ENCODE measurements at regions not wholly inside any gene's neighbourhood (a gene's known extent, or its start where the extent isn't known, plus 50 kb on each side); places are given as distances from the start of the nearest gene placed in this dataset.

- Histone ChIP-seq H3K4me2 (no peak overlapping the region), H3K4me1 (no peaks in the 10 kb centered on the region), H3K4me3 (no peak overlapping the region), H3K9me3 (no peaks in the 10 kb centered on the region), H3K27ac (no peak overlapping the region)
- DNase-seq (ENCODE audit: low read depth in 1 of 2, low spot score in 1 of 2) = no peak
- TF ChIP-seq EHF (CRISPR knock-in tag; IDR thresholded peaks at IDR 0.05) = no peak
- TF ChIP-seq JUNB (IDR thresholded peaks at IDR 0.05) = no peak
- no peak for TF ChIP-seq SREBF2 (IDR thresholded peaks at IDR 0.05)
- TF ChIP-seq FOSL2 (IDR thresholded peaks at IDR 0.05) = no peak
- no peak for TF ChIP-seq FOSL2 (CRISPR knock-in tag; IDR thresholded peaks at IDR 0.05)
- TF ChIP-seq POLR2AphosphoS2 (conservative IDR thresholded peaks at IDR 0.05; ENCODE audit: low read length) = no peak
- no peak for TF ChIP-seq CHD4 (IDR thresholded peaks at IDR 0.05; ENCODE audit: borderline replicate concordance)
- TF ChIP-seq KDM1A (IDR thresholded peaks at IDR 0.05; ENCODE audit: low read depth) = no peak
- no peak for TF ChIP-seq PBX3 (IDR thresholded peaks at IDR 0.05)
- no peak for TF ChIP-seq RAD21 (conservative IDR thresholded peaks at IDR 0.05 in 1 of 2, IDR thresholded peaks at IDR 0.05 in 1 of 2)
- TF ChIP-seq CEBPB (IDR thresholded peaks at IDR 0.05) = no peak
- no peak for TF ChIP-seq MAZ (IDR thresholded peaks at IDR 0.05; ENCODE audit: borderline replicate concordance, low read depth, low read length)
- TF ChIP-seq, protein P1, sequence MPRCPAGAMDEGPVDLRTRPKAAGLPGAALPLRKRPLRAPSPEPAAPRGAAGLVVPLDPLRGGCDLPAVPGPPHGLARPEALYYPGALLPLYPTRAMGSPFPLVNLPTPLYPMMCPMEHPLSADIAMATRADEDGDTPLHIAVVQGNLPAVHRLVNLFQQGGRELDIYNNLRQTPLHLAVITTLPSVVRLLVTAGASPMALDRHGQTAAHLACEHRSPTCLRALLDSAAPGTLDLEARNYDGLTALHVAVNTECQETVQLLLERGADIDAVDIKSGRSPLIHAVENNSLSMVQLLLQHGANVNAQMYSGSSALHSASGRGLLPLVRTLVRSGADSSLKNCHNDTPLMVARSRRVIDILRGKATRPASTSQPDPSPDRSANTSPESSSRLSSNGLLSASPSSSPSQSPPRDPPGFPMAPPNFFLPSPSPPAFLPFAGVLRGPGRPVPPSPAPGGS (IDR thresholded peaks at IDR 0.05) = no peak
- no peak for TF ChIP-seq FOXS1 (CRISPR knock-in tag; IDR thresholded peaks at IDR 0.05)
- no peak for TF ChIP-seq JUN (IDR thresholded peaks at IDR 0.05)
- no peak for TF ChIP-seq RARB (CRISPR knock-in tag; IDR thresholded peaks at IDR 0.05)
- TF ChIP-seq, protein P2, sequence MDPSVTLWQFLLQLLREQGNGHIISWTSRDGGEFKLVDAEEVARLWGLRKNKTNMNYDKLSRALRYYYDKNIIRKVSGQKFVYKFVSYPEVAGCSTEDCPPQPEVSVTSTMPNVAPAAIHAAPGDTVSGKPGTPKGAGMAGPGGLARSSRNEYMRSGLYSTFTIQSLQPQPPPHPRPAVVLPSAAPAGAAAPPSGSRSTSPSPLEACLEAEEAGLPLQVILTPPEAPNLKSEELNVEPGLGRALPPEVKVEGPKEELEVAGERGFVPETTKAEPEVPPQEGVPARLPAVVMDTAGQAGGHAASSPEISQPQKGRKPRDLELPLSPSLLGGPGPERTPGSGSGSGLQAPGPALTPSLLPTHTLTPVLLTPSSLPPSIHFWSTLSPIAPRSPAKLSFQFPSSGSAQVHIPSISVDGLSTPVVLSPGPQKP (IDR thresholded peaks at IDR 0.05; ENCODE audit: low read depth, low read length) = no peak
- TF ChIP-seq PHF8 (IDR thresholded peaks at IDR 0.05; ENCODE audit: borderline replicate concordance, low read depth) = no peak
- no peak for TF ChIP-seq MYC (IDR thresholded peaks at IDR 0.05; ENCODE audit: borderline replicate concordance, low read length)
- TF ChIP-seq, protein P3, sequence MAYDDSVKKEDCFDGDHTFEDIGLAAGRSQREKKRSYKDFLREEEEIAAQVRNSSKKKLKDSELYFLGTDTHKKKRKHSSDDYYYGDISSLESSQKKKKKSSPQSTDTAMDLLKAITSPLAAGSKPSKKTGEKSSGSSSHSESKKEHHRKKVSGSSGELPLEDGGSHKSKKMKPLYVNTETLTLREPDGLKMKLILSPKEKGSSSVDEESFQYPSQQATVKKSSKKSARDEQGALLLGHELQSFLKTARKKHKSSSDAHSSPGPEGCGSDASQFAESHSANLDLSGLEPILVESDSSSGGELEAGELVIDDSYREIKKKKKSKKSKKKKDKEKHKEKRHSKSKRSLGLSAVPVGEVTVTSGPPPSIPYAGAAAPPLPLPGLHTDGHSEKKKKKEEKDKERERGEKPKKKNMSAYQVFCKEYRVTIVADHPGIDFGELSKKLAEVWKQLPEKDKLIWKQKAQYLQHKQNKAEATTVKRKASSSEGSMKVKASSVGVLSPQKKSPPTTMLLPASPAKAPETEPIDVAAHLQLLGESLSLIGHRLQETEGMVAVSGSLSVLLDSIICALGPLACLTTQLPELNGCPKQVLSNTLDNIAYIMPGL (CRISPR knock-in tag; IDR thresholded peaks at IDR 0.05; ENCODE audit: borderline replicate concordance) = no peak
- TF ChIP-seq HOXB5 (CRISPR knock-in tag; IDR thresholded peaks at IDR 0.05) = no peak
- WGBS (ENCODE audit: missing lambda C conversion rate) = 0% methylated on average over 2 of the region's 3 CpGs
- POLR2A ChIA-PET = no interaction called here
- ATAC-seq = no peak
- CTCF ChIA-PET = no interaction called here
- FAIRE-seq = no peak
Measured at GRCh38 chr11:96738311-96738710, 348.5 kb downstream of the JRKL start.

DNA sequence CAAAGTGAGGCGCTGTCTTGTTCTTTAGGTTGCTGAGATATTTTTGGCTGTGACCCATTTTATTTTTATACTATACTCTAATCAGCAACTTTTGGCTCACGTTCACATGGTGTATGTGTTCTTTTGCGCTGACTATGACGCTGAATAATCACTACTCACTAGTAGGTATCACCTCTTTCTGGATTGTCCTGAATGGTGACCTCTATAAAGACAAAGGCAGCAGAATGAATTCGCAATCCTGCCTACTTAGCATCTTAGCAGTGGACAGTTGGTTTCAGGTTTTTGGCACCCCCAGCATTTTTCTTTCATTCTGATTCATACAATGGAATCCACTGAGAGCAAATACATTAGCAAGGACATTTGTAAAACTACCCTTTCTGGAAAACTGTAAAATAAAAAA, 351.3 kb downstream of the JRKL start:
- no peak overlapping the region for H3K4me2 ChIP-seq
- no peak for DNase-seq (ENCODE audit: low read depth in 1 of 2, low spot score in 1 of 2)
- no peak for ATAC-seq
- 17% methylated on average over 5 of the region's 5 CpGs for WGBS (ENCODE audit: missing lambda C conversion rate)
- H3K9me3 ChIP-seq = no peaks in the 10 kb centered on the region
- H3K4me1 ChIP-seq = no peaks in the 10 kb centered on the region
- no peak overlapping the region for H3K27ac ChIP-seq
- ChIA-PET POLR2A (no interaction called here), CTCF (interaction anchor here (0.6 kb wide), 1 partner anchor 116 kb away, joined by 3 read pairs; no protein-coding TSS in a partner anchor)
- FAIRE-seq = no peak
- no peak overlapping the region for H3K4me3 ChIP-seq
- TF ChIP-seq EHMT2 (IDR thresholded peaks at IDR 0.05; ENCODE audit: low read depth) = no peak
- TF ChIP-seq RAD21 (conservative IDR thresholded peaks at IDR 0.05 in 1 of 2, IDR thresholded peaks at IDR 0.05 in 1 of 2) = no peak
- TF ChIP-seq HES2 (IDR thresholded peaks at IDR 0.05) = no peak
- TF ChIP-seq GATA3 (IDR thresholded peaks at IDR 0.05; ENCODE audit: borderline replicate concordance) = no peak
- no peak for TF ChIP-seq CBX8 (IDR thresholded peaks at IDR 0.05)
- TF ChIP-seq BHLHE40 (IDR thresholded peaks at IDR 0.05; ENCODE audit: low read depth, low read length) = no peak
- no peak for TF ChIP-seq SREBF2 (IDR thresholded peaks at IDR 0.05)
- no peak for TF ChIP-seq JUNB (IDR thresholded peaks at IDR 0.05)
- TF ChIP-seq EHF (CRISPR knock-in tag; IDR thresholded peaks at IDR 0.05) = no peak
- TF ChIP-seq RCOR1 (IDR thresholded peaks at IDR 0.05; ENCODE audit: low read depth, low read length) = no peak
- no peak for TF ChIP-seq POLR2AphosphoS2 (conservative IDR thresholded peaks at IDR 0.05; ENCODE audit: low read length)
- TF ChIP-seq PHF8 (IDR thresholded peaks at IDR 0.05; ENCODE audit: borderline replicate concordance, low read depth) = no peak
- TF ChIP-seq HOXB13 (CRISPR knock-in tag; IDR thresholded peaks at IDR 0.05; ENCODE audit: low read depth) = no peak
- TF ChIP-seq JUN (IDR thresholded peaks at IDR 0.05) = no peak
- no peak for TF ChIP-seq RNF2 (IDR thresholded peaks at IDR 0.05; ENCODE audit: borderline replicate concordance, low read depth)
- no peak for TF ChIP-seq FOSB (CRISPR knock-in tag; IDR thresholded peaks at IDR 0.05)

Measured in A549 (cell line).